Cerebellar cortex (tissue), 1 donor: ENCODE measurements at regions not wholly inside any gene's neighbourhood (a gene's known extent, or its start where the extent isn't known, plus 50 kb on each side); places are given as distances from the start of the nearest gene placed in this dataset.
"Not testable (repeated sequence)": the region's sequence is repeated elsewhere in the genome, so short reads cannot be mapped to it uniquely, and the experiment has no call there.

ENCODE experiments used
- DNase-seq: peaks from one replicate; pipeline ENCODE4 v3.0.0-alpha.2; 2015; ENCODE audit warnings: low spot score

DNA sequence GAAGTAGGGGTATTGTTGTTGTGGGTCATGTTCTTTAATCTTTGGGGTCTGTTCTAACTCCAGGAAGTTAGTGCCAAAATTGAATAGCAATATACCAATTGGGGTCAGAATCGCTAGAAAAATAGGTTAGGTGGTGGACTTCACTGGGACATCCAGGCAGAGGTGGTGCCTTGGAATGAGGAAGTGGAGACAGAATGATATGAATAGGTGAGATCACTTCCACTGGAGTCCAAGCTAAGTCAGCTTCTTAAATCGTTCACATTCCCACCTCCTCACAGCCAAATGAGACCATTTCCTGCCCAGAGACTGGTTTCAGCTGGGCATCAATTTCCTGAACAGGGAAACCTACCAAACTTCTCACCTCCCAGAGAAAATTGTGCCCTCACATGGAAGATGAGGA is 137.8 kb upstream of the RAB4A start:
- no peak for DNase-seq

DNA sequence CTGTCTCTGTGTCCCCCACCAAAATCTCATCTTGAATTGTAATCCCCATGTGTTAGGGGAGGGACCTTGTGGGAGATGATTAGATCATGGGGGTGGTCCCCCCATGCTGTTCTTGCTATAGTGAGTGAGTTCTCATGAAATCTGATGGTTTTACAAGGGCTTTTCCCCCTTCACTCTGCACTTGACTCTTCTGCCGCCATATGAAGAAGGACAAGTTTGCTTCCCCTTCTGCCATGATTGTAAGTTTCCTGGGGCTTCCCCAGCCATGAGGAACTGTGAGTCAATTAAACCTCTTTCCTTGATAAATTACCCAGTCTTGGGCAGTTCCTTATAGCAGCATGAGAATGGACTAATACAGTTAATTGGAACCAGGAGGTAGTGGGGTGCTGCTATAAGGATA is 137.1 kb upstream of the RAB4A start:
- no peak for DNase-seq

DNA sequence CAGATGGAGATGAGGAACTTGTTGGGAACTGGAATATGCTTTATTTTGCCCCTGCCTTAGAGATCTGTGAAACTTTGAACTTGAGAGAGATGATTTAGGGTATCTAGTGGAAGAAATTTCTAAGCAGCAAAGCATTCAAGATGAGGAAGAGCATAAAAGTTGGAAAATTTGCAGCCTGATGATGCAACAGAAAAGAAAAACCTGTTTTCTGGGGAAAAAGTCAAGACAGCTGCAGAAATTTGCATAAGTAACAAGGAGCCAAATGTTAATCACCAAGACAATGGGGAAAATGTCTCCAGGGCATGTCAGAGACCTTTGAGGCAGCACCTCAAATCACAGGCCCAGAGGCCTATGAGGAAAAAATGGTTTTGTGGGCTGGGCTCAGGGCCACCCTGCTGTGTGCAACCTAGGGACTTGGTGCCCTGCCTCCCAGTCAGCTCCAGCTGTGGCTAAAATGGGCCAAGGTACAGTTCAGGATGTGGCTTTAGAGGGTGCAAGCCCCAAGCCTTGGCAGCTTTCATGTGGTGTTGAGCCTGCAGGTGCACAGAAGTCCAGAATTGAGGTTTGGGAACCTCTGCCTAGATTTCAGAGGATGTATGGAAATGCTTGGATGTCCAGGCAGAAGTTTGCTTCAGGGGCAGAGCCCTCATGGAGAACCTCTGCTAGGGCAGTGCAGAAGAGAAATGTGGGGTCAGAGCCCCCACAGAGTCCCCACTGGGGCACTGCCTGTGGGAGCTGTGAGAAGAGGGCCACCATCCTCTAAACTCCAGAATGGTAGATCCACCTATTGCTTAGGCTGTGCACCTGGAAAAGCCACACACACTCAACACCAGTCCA is 136.3 kb upstream of the RAB4A start:
- DNase-seq: not testable (repeated sequence)

DNA sequence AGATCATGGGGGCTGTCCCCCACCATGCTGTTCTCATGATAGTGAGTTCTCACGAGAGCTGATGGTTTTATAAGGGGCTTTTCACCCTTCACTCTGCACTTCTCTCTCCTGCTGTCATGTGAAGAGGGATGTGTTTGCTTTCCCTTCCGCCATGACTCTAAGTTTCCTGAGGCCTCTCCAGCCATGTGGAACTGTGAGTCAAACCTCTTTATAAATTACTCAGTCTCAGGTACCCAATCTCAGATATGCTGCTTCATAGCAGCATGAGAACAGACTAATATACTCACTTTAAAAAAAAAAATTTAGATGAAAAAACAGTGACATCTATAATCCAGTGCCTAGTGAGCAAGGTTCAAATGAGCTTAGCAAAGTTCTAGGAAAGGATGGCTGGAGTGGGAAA is 135.1 kb upstream of the RAB4A start:
- no peak for DNase-seq

DNA sequence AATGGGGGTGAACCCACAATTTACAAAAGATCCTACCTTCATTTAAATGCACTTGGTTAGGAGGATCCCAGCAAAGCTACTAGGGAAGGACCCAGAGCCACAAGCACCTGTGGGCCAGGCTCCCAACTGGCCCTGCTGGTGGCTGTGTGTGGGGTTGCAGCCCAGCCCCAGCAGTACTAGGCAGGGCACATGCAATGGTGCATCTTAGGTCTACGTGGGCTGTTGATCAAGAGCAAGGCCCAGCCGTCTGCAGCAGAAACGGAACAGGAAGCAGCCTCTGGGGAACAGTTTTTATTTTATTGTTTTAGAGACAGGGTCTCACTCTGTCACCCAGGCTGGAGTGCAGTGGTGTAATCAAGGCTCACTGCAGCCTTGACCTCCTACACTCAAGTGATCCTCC is 134.1 kb upstream of the RAB4A start:
- DNase-seq: no peak

DNA sequence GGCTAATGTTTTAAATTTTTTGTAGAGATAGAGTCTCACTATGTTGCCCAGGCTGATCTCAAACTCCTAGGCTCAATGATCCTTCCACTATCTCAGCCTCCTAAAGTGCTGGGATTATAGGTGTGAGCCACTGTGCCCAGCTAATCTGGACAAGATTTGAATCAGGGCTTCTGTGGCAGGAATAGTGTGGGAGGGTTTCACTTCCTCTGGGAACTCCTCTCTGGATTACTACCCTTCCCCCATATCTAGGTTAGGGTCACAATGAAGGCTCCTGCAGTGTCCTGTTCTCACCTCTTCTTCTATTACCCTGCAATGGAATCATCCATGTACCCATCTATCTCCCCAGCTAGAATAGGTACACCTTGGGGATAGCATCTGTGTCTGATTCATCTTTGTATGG is 133.6 kb upstream of the RAB4A start:
- DNase-seq: no peak

DNA sequence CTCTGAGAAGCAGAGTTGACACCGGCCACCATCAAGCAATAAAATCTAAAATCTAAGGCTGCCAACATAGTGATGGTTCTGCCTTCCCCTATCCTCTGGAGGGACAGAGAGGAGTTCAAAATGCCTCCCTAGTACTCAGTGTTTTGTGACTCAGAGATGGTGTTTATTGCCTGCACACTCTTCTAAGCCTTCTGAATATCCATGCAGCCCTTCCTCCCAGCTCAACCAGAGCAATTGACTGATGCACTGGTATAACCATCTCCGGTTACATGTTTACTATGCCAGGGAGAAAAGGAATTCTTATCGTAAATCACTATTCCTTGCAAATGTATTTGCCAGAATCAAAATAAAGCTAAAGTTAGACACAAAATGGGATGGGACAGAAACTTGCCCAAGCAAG is 132.9 kb upstream of the RAB4A start:
- no peak for DNase-seq

DNA sequence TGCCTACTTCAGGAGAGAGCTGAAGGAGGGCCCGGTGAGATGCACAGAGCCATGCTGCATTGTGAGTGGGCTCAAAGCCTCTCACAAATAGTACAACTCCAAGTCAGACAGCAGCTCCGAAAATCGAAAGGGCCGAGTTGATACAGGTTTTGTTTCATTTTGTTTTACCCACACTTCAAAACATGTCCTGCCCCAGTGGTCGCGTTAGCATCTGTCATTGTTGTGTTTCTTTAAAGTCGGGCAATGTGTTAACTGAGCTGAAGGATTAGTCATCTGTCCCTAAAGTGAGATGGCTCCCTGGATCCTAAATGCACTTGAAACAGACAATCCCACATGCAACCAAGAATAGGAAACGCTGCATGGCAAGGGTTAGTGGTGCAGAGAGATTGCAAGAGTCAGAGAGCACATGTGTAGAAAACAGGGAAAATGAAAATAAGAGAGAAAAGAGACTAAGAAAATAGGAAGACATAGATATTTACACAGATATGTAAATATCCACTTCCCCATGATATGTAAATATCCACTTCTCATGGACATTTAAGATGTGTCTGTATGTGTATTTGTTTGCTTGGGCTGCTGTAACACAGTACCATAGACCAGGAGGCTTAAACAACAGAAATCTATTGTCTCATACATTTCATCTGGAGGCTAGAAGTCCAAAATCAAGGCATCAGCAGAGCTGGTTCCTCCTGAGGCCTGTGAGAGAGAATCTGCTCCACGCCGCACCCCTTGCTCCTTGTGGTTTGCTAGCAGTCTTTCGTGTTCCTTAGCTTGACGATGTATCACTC is 131.4 kb upstream of the RAB4A start:
- DNase-seq: no peak

DNA sequence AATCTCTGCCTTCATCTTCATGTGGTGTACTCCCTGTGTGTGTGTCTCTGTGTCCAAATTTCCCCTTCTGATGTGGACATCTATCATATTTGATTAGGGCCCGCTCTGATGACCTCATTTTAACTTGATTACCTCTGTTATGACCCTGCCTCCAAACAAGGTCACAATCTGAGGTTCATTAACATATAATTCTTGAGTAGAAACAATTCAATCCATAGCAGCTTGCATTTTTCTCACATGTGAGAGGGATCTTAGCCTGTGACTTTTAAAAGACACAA is 130.9 kb upstream of the RAB4A start:
- DNase-seq: no peak

DNA sequence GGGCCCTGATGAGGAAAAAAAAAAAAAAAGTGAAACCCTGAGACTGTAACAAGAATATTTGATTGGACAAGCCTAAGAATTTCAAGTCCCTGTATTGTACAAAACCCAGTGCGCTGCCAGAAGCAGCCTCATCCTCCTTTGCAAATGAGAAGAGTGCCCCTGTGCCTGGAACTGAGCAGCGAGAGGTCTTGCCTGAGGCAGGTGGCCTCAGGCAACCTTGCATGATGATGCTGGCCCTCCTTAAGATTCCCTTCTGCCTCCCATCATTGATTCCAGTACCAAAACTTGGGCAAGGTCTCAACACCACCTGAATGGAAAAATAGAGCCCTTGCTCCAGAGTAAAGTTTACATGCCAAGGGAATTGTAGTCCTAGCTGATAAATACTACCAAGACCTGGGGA is 129.6 kb upstream of the RAB4A start:
- no peak for DNase-seq

DNA sequence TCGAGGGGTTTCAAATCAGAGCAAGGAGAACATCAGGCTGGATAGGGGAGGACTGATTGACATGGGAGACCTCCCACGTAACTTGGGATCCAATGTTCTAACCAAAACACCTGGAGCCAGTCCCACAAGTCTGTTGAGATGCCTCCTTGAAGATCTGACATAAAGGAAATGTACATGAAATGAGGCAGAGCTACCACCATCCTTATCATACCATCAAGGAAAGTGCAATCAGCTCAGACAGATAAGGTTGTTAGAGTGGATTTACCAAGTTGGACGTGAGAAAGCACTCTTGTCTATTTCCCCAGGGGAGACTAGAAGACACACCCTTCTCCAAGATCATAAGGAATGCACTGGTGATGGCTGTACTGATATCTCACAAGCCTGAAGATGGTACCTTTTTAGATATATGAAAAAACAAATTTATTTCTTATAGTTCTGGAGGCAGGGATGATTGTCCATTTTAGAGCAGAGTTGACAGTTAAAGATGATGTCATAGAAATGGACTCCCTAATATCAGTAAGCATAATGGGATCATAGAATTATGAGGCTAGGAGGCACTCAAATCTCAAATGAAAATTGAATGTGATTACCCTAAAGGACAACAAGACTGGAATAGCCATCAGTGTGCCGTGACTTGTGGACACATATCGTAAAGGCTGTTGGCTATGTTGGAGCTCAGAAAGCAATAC is 129.1 kb upstream of the RAB4A start:
- no peak for DNase-seq

DNA sequence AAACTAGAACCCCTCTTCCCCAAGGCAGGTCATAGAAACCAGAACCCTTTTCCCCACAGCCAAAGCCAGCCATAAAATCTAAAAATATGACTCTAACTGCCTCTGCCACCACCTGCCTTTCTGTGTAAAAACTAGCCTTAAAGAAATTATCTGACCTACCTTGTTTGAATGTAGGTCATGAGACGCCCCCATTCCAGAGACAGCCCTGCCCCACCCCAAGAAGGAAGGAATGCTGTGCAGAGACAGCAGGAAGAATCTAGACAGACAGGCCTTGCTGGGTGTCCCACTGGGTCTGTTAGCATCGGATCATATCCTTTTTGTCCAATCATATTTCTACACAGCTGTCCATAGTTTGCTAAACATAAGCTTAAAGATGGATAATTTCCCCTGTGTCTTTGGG is 128.4 kb upstream of the RAB4A start:
- DNase-seq: no peak

DNA sequence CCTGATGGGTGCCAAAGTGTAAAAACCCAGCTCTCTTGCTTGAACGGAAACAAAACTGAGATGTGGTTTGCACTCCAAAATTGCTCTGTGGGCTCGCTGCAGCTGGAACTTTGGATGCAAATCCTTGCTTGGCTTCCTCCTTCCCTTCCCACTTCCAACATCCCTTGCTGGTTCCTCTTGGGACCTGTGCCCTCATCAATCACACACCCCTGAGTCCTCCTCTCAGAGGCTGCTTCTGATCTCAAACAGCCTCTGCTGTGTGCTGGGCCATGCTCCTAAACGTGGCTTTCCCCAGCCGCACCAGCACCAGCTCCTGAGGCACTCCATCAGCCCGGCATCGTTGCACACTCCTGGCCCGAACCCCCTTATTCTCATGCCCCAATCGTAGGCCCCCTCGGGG is 124.3 kb upstream of the RAB4A start:
- DNase-seq: no peak

DNA sequence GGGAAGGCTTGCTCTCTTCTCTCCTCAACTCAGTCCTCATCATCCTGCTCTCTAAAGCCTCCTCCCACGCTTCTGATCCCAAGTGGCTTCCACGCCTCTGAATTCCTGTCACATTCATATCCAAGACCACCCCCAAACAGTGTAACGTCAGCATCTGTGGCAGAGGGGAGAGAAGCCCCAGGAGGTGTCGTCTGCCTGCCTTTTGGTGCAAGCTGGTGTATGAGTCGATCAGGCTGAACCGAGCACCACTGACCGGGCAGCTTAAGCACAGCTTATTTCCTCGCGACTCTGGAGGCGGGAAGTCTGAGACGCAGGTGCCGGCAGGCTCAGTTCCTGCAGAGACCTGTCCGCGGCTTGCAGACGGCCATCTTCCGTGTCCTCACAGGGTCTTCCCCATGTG is 123.8 kb upstream of the RAB4A start:
- DNase-seq: no peak

DNA sequence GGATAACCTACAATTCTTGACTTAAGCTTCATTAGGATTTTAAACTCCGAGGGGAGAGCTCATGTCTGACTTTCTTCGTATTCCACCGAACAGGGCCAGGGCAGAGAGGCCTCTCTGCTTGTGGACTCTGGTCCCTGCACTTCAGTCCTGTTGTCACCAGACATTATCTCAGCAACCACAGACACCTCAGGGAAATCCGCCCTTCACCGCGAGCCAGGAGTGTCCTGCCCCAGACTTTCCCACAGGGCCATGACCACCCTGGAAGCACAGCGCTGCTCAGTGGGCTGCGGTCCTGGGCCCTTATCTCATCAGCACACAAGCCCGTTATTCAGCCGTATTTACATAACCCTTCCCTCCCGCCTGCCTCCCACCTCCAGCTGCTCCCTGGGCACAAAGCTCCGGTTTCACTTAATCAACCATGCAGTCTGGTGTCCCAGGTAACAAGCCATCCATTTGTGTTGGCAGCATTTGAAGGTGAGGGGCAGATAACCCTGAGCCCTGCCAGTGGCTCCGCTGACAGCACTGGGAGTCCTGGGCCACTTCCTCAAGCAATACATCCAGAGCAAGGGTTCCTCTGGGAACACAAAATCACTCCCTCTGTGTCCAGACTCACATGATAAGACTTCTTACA is 122.8 kb upstream of the RAB4A start:
- no peak for DNase-seq

DNA sequence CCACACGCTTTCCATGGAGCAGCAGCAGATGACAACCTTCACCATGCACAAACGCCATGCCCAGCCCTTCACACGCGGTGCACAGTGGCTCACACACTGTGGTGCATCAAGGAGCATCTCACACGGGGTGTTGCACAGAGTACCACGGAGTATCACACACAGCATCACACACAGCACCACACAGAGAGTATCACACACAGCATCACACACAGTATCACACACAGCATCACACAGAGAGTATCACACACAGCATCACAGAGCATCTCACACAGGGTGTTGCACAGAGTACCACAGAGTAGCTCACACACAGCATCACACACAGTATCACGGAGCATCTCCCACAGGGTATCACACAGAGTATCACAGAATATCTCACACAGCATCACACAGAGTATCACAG is 122.2 kb upstream of the RAB4A start:
- no peak for DNase-seq

DNA sequence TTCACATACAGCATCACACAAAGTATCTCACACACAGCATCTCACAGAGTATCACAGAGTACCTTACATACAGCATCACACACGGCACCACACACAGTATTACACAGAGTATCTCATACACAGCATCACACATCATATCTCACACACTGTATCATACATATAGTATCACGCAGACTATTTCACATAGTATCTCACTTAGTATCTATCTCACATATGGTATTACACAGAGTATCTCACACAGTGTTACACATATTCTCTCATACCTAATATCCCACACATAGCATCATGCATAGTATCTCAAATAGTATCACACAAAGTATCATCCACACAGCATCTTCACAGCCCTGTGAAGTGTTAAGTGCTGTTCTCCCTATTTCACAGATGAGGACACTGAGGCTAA is 121.5 kb upstream of the RAB4A start:
- DNase-seq: no peak

DNA sequence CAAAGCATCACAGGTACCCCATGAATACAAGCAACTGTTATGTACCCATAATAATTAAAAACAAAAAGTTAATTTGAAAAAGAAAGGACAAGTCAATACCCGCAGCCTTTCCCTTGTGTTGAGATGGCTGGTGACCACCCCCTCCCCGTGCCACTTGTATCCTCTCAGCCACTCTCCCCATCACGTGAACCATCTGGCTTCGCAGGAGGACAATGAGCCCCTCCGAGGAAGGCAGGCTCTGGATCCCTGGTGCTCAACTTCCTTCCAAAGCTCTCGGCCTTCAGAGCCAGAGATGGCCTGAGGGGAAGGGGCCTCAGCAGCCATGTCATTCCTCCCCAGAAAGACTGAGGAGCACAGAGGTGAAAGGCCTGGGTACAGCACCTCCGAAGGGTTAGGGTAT is 120.4 kb upstream of the RAB4A start:
- no peak for DNase-seq

DNA sequence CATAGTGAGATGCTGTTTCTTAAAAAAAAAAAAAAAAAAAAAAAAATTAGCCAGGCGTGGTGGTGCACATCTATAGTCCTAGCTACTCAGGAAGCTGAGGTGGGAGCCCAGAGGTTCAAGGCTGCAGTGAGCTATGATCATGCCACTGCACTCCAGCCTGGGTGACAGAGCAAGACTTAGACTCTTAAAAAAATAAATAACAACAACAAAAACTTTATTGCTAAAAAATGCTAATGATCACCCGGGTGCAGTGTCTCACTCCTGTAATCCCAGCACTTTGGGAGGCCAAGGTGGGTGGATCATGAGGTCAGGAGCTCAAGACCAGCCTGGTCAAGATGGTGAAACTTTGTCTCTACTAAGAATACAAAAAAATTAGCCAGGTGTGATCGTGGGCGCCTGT is 119.5 kb upstream of the RAB4A start:
- DNase-seq: not testable (repeated sequence)

DNA sequence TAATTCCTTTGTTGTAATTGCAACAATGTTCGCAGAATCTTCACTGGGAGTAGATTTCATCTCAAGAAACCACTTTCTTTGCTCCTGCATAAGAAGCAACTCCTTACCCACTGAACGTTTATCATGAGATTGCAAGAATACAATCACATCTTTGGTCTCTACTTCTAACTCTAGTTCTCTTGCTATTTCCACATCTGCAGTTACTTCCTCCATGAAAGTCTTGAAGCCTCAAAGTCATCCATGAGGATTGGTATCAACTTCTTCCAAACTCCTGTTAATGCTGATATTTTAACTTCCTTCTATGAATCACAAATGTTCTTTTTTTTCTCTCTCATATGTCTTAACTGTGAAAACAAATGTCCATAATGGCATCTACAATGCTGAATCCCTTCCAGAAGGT is 118.6 kb upstream of the RAB4A start:
- no peak for DNase-seq

DNA sequence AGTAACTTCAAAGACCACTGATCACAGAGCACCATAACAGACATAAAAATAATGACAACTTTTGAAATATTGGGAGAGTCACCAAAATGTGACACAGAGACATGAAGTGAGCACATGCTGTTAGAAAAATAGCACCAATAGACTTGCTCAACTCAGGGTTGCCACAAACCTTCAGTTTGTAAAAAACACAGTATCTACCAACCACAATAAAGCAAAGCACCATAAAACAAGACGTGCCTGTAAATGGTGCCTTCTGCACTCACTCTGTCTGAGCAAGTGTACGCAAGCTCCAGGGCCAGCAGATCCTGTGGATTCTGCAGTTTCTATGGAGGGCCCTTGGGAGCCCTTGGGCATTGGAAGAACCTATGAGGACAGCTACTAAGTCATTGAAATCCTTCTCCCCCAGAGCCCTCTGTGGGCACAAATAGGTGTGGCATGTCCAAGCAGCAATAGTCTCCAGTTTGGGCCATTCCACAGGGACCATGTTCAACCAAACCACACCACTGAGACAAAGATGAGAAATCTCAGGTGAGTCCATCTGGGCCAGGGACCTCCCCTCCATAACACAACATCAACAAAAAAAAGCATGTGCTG is 116.9 kb upstream of the RAB4A start:
- DNase-seq: no peak

DNA sequence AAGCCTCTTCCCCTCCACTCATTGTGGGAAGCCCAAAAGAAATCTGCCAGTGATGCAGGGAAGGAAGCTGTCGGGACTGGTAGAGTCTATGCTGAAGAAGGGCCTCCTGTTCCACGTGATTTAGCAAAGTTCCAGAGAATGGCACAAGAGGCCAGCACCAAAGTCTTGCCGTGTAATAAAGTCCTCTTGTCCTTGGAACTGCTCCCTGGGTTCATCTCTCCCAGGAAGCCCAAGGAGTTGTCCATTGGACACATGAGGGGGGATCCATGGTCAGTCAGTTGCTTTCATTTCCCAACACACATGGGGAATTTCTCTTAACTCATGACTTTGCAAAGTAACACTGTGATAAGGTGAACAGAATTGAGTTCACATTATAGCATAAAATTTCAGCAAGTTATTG is 116.1 kb upstream of the RAB4A start:
- DNase-seq: no peak
